OCI-LY1 (cell line): ENCODE measurements at regions not wholly inside any gene's neighbourhood (a gene's known extent, or its start where the extent isn't known, plus 50 kb on each side); places are given as distances from the start of the nearest gene placed in this dataset.

ENCODE experiments used
- H2AFZ ChIP-seq: fragments of 200-600 bp; sonication (generic), shearing (Covaris generic); 2 replicates; pipeline ENCODE4 v1.6.0; 2014; ENCODE audit warnings: antibody characterized with exemption, mild to moderate bottlenecking, low read length
- H3F3A ChIP-seq: fragments of 200-600 bp; sonication (generic), shearing (Covaris generic); 2 replicates; pipeline ENCODE4 v1.6.0; 2014; ENCODE audit warnings: mild to moderate bottlenecking, antibody characterized with exemption, low read length, moderate library complexity; ENCODE audit not compliant: insufficient read depth
- H3K27ac ChIP-seq: fragments of 200-600 bp; sonication (generic); 2 replicates; pipeline ENCODE4 v1.5.1; 2014; ENCODE audit warnings: low read length, mixed run types, mild to moderate bottlenecking, low read depth; ENCODE audit not compliant: poor library complexity, severe bottlenecking
- H3K27me3 ChIP-seq: fragments of 200-600 bp; sonication (generic); 2 replicates; pipeline ENCODE4 v1.6.0; 2014; ENCODE audit warnings: antibody characterized with exemption, mild to moderate bottlenecking, low read length, moderate library complexity; ENCODE audit not compliant: insufficient read depth
- H3K36me3 ChIP-seq: fragments of 200-600 bp; sonication (generic); 2 replicates; pipeline ENCODE4 v1.6.1; 2014; ENCODE audit warnings: mild to moderate bottlenecking, antibody characterized with exemption, low read length, moderate library complexity, mixed read lengths; ENCODE audit not compliant: insufficient read depth
- H3K4me1 ChIP-seq: fragments of 200-600 bp; sonication (generic); 2 replicates; pipeline ENCODE4 v1.5.1; 2014; ENCODE audit warnings: mild to moderate bottlenecking, low read length, moderate library complexity; ENCODE audit not compliant: insufficient read depth, severe bottlenecking
- H3K4me2 ChIP-seq: fragments of 200-600 bp; sonication (generic), shearing (Covaris generic); 2 replicates; pipeline ENCODE4 v1.6.1; 2014; ENCODE audit warnings: low read length
- H3K4me3 ChIP-seq: fragments of 200-600 bp; sonication (generic); 2 replicates; pipeline ENCODE4 v1.5.1; 2014; ENCODE audit warnings: low read length, low read depth, mild to moderate bottlenecking, mixed read lengths; ENCODE audit not compliant: poor library complexity, severe bottlenecking
- H3K79me2 ChIP-seq: fragments of 200-600 bp; shearing (Covaris generic); 2 replicates; pipeline ENCODE4 v1.6.1; 2016; ENCODE audit warnings: mixed run types, low read length, mixed read lengths; ENCODE audit not compliant: insufficient read depth
- H3K9ac ChIP-seq: fragments of 200-600 bp; sonication (generic), shearing (Covaris generic); 2 replicates; pipeline ENCODE4 v1.6.1; 2014; ENCODE audit warnings: mild to moderate bottlenecking, low read length, mixed read lengths
- H3K9me2 ChIP-seq: fragments of 200-600 bp; sonication (generic), shearing (Covaris generic); 2 replicates; pipeline ENCODE4 v1.6.1; 2014; ENCODE audit warnings: low read depth, mild to moderate bottlenecking, low read length, mixed read lengths
- H3K9me3 ChIP-seq: fragments of 200-600 bp; shearing (Covaris generic); 2 replicates; pipeline ENCODE4 v1.6.1; 2014; ENCODE audit warnings: low read length, mixed read lengths
- H4K20me1 ChIP-seq: fragments of 200-600 bp; sonication (generic), shearing (Covaris generic); 2 replicates; pipeline ENCODE4 v1.6.0; 2016; ENCODE audit warnings: mild to moderate bottlenecking, low read length; ENCODE audit not compliant: insufficient read depth
- EZH2 ChIP-seq: fragments of 200-600 bp; sonication (generic), shearing (Covaris generic); IDR thresholded peaks from 2 replicates; pipeline ENCODE4 v1.8.0; 2017; ENCODE audit warnings: borderline replicate concordance, mixed run types, mild to moderate bottlenecking, antibody characterized with exemption, low read length, moderate library complexity, mixed read lengths
- TF ChIP-seq, protein P1 (sequence below): fragments of 200-600 bp; sonication (generic), shearing (Covaris generic); IDR thresholded peaks from 2 replicates; pipeline ENCODE4 v1.5.1; 2017; ENCODE audit warnings: mild to moderate bottlenecking, antibody characterized with exemption, low read length, moderate library complexity, mixed read lengths

DNA sequence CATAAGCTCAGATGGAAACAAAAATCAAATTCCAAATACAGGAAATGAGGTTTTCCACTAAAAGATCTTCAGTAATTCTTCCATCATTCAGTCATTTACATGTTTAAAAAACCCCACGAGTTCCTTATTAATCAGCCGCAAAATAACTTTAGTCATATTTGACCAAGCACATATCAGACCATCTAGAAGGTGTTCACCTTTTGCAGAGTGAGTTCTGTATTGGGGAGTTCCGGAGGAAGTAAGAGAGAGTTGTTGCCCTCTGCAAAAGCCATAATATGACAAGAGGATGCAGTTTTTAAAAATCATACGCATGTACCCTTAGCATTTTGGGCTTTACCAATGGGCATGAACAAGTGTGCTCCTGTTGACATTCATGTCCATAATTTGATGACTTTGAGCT lies 61.6 kb downstream of the CCR1 start:
- no peak overlapping the region for H3K27ac ChIP-seq
- H3K4me3 ChIP-seq = no peak overlapping the region
- no peak overlapping the region for H3K9ac ChIP-seq
- no peaks in the 10 kb centered on the region for H3K9me3 ChIP-seq
- no peak overlapping the region for H3K4me2 ChIP-seq
- H3K9me2 ChIP-seq = no peaks in the 10 kb centered on the region
- H3K4me1 ChIP-seq = no peaks in the 10 kb centered on the region
- H4K20me1 ChIP-seq = no peaks in the 10 kb centered on the region
- H3K27me3 ChIP-seq = no peaks in the 10 kb centered on the region
- H3F3A ChIP-seq = no peaks in the 10 kb centered on the region
- H2AFZ ChIP-seq = no peak overlapping the region
- H3K79me2 ChIP-seq = no peaks in the 10 kb centered on the region
- H3K36me3 ChIP-seq = no peaks in the 10 kb centered on the region
- TF ChIP-seq EZH2 = no peak

DNA sequence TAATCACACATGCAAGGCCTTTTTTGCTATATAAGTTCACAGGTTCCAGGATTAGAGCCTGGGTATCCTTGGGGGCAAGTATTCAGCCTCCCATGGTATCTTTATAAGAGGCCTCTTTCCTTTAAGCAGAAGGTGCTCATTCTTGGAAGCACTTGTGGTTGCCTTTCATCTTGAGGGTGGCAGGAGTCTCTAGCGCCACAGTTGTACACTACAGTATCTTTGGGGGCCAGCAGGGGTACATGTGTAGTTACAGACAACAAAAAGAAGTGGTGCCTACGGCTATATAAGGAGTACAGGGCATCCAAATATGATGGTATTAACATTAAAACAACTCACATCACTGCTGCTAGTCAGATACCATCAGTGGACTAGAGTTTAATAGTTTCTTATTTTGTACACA lies 62.1 kb downstream of the CCR1 start:
- Histone ChIP-seq H2AFZ (no peak overlapping the region), H3K4me2 (no peak overlapping the region)

DNA sequence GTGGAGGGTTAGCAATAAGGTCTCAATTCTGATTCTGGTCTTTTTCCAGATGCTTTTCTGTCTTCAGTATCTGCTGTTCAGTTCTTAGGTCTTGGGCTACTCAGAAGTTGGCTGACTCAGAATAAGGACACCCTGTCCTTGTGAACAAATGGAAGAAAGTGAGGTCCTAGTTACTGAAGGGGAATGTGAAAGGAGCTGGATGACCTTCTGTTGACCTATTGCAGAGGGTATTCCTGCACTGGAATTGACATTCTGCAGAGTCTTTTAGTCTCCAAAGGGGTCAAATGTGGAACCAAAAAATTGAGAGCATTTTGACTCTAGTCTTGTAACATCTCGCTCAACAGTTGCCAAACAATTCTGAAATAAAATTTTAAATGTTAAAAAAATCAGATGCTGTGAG lies 63.0 kb downstream of the CCR1 start:
- Histone ChIP-seq H2AFZ (no peak overlapping the region), H3K27me3 (no peaks in the 10 kb centered on the region), H3K79me2 (no peaks in the 10 kb centered on the region), H3K36me3 (no peaks in the 10 kb centered on the region), H3F3A (no peaks in the 10 kb centered on the region), H3K9ac (no peak overlapping the region), H3K9me3 (no peaks in the 10 kb centered on the region), H4K20me1 (no peaks in the 10 kb centered on the region), H3K9me2 (no peaks in the 10 kb centered on the region), H3K4me2 (no peak overlapping the region), H3K27ac (no peak overlapping the region), H3K4me1 (no peaks in the 10 kb centered on the region), H3K4me3 (no peak overlapping the region)
- TF ChIP-seq, protein P1, sequence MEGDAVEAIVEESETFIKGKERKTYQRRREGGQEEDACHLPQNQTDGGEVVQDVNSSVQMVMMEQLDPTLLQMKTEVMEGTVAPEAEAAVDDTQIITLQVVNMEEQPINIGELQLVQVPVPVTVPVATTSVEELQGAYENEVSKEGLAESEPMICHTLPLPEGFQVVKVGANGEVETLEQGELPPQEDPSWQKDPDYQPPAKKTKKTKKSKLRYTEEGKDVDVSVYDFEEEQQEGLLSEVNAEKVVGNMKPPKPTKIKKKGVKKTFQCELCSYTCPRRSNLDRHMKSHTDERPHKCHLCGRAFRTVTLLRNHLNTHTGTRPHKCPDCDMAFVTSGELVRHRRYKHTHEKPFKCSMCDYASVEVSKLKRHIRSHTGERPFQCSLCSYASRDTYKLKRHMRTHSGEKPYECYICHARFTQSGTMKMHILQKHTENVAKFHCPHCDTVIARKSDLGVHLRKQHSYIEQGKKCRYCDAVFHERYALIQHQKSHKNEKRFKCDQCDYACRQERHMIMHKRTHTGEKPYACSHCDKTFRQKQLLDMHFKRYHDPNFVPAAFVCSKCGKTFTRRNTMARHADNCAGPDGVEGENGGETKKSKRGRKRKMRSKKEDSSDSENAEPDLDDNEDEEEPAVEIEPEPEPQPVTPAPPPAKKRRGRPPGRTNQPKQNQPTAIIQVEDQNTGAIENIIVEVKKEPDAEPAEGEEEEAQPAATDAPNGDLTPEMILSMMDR = no peak
- TF ChIP-seq EZH2 = no peak

More for the DNA sequence above, 62.1 kb downstream of the CCR1 start:
- H3K27ac ChIP-seq = no peak overlapping the region
- no peak overlapping the region for H3K9ac ChIP-seq
- no peaks in the 10 kb centered on the region for H3K79me2 ChIP-seq
- H3K27me3 ChIP-seq = no peaks in the 10 kb centered on the region
- no peaks in the 10 kb centered on the region for H3K9me3 ChIP-seq
- no peaks in the 10 kb centered on the region for H3K36me3 ChIP-seq
- TF ChIP-seq, protein P1 = no peak
- no peak for TF ChIP-seq EZH2
- no peaks in the 10 kb centered on the region for H4K20me1 ChIP-seq
- no peaks in the 10 kb centered on the region for H3K9me2 ChIP-seq
- no peaks in the 10 kb centered on the region for H3F3A ChIP-seq
- H3K4me3 ChIP-seq = no peak overlapping the region
- no peaks in the 10 kb centered on the region for H3K4me1 ChIP-seq

DNA sequence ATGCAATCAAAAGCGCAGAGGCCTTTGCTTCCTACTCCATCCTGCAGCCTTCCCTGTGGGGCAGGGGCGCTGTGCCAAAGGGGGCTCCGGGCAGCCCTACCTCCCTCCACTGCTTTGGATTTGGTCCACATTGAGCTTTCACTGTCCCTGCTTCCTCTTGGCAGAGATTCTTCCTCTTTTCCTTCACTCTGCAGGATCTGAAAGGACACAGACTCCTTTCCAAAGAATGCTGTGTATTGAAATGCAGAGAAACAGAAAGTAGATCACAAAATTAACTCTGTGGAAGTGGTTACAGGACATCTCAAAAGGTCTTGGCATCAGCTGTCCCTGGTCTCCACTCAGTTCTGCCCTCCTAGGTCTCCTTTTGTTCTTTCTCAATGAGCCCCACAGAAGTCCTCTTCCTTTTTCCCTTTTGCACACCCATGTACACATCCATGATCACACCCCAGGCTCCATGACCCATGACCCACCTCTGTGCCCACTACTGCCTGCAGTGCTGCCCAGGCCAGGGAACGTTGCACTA lies 64.1 kb downstream of the CCR1 start:
- Histone ChIP-seq H3K27ac (no peak overlapping the region), H3K27me3 (no peaks in the 10 kb centered on the region), H3F3A (no peaks in the 10 kb centered on the region), H3K36me3 (no peaks in the 10 kb centered on the region), H2AFZ (no peak overlapping the region), H3K9me3 (no peaks in the 10 kb centered on the region), H4K20me1 (no peaks in the 10 kb centered on the region), H3K9ac (no peak overlapping the region), H3K4me2 (no peak overlapping the region), H3K79me2 (no peaks in the 10 kb centered on the region), H3K9me2 (no peaks in the 10 kb centered on the region), H3K4me1 (no peaks in the 10 kb centered on the region), H3K4me3 (no peak overlapping the region)
- TF ChIP-seq EZH2 = no peak
- TF ChIP-seq, protein P1 = no peak
